Limb (tissue), 2 donors: ENCODE measurements at regions not wholly inside any gene's neighbourhood (a gene's known extent, or its start where the extent isn't known, plus 50 kb on each side); places are given as distances from the start of the nearest gene placed in this dataset.
A peak's percentile ranks its signal among the peaks of the same experiment; 100 is the strongest.
"Not testable (repeated sequence)": the region's sequence is repeated elsewhere in the genome, so short reads cannot be mapped to it uniquely, and the experiment has no call there.

Experiments used
- DNase-seq, 2 donors: peaks; one replicate each; pipeline ENCODE4 v3.0.0-alpha.2; 2016; ENCODE audit errors: extremely low spot score in 2 of 2

DNA sequence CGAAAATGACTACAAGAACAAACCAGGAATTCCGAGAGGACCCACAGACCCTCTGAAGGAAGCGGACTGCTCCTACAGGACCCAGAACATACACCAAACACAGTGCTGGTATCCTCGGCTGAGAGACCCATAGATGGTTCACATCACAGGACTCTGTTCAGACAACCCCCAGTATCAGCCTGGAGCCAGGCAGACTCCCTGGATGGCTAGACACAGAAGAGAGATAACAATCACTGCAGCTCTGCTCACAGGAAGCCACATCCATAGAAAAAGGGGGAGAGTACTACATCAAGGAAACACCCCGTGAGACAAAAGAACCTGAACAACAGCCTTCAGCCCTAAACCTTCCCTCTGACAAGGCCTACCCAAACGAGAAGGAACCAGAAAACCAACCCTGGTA lies 434.0 kb upstream of the NR5A2 start:
- DNase-seq: no peak

DNA sequence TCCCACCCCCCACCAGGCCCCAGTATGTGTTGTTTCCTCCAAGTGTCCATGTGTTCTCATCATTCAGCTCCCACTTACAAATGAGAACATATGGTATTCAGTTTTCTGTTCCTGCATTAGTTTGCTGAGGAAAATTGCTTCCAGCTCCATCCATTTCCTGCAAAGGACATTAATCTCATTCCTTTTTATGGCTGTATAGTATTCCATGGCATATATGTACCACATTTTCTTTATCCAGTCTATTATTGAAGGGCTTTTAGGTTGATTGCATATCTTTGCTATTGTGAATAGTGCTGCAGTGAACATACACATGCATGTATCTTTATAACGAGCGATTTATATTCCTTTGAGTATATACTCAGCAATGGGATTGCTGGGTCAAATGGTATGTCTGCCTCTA lies 431.1 kb upstream of the NR5A2 start:
- not testable (repeated sequence) for DNase-seq

DNA sequence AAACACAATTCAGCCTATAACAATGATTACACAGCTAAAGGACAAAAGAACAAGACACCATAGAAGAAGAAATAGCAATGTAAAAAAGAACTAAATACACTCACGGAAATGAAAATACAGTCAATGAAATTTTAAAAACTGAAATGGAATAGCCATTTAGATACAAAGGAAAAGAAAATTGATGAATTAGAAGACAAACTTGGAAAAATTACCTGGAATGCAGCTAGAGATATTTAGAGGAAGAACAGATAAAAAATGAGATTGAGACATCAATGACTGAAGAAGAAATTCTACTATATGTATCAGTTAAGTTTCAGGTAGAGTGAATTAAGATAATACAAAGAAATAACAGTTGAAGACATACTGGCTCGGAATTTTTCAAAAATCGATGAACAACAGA lies 430.4 kb upstream of the NR5A2 start:
- DNase-seq: no peak

DNA sequence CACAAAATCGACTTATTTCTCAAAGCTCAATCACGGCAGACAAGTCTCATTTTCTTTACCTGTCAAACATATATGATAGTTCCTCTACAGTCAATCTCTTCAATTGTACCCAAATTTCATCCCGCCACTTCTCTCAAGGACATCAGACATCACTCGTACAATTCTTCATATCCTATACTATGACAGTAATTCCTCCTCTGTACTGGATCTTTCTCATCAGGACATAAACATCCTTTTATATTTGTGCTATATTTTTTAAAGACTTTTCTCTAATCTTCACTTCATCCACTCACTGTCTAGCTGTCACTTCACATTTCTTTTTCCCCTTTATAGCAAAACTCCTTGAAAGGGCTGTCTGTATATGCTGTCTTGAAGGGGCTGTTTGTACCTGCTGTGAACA lies 419.1 kb upstream of the NR5A2 start:
- no peak for DNase-seq

DNA sequence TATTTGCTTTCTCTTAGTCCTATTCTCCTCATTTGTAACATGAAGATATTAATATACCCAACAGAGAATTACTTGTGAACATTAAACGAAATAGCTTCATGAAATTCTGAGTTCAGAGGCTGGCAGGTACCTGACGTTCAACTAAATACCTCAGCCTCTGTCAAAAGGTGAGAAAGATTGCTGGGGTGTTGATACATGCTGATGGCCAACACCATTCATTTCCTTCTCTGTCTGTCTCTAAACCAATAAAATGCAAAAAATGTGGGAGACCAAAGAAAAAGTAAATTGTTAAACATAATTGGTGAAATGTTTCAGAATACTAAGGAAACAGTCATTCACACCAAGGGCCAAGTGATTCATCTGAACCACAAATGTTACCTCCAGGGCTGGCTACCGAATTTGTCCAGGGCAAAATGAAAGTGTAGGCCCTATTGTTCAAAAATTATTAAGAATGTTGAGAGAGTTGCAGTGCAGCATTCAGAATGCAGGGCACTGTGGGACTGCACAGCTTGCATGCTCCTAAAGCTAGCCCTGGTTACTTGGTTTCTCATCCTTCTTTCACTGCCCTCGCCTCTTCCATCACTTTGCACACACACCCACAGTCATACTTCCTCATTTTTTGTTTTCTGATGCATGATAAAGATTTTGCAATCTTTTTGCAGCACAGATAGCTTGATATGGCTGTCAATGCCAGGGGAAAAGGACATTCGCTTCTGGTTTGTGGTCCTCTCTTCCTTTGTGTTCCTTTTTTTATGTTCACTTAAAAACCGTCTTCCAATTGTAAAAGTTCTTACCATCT lies 414.3 kb upstream of the NR5A2 start:
- DNase-seq: no peak

DNA sequence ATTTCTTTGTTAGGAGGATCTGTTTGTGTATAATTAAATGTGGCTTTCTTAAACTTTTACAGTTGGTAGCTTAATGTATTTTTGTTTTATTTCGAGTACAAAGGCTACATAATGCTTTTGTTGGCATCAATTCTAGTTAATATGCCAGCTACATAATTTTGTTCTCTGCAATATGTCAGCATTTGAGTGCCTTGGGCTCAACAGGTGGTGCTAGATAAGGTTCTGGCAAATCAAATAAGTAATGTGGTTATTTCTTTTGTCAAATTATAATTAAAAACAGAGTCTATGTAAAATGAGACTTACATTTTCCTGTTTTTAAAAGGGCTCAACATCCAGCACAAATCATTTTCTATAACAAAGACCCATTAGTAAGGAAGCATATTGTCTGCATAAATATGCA lies 410.6 kb upstream of the NR5A2 start:
- DNase-seq: no peak

DNA sequence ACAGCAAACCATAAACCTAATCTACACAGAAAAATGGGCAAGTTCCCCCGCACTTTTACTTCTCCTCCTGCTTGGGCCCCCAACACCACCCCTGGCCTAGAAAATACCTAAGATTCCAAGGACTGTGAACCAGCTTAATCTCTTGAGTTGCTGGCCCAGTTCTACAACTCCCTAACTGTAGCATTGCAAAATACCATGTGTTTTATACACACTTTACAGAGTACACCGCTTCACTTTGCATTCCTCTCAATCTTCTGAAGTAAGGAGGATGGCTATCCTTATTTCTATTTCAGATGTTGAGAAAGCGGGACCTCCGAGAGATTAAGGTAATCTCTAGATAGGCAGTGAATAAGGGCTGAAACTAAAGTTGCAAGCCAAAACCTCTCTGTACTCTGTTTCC lies 408.3 kb upstream of the NR5A2 start:
- no peak for DNase-seq

DNA sequence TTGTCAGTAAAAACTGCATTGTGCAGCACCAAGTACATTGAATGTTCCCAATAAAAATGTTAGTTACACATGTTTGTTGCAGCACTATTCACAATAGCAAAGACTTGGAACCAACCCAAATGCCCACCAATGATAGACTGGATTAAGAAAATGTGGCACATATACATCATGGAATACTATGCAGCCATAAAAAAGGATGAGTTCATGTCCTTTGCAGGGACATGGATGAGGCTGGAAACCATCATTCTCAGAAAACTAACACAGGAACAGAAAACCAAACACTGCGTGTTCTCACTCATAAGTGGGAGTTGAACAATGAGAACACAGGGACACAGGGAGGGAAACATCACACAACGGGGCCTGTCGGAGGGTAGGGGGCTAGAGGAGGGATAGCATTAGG lies 401.3 kb upstream of the NR5A2 start:
- not testable (repeated sequence) for DNase-seq

DNA sequence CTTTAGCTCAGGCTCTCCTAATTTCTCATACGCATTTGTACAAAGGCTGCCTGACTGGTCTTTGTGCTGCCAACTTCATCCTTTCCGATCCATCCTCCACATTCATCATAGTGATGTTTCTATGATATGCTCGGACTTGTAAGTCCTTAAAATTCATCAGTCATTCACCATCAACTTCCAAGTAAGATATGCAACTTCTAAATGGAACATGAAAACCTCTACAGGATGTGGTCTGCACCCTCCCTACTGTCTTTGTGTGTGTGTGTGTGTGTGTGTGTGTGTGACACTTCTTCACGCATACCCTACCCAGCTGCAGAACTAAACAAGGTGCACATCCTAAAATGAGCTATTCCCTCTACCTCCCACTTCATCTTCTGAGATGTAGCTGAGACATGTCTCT lies 397.9 kb upstream of the NR5A2 start:
- DNase-seq: no peak

DNA sequence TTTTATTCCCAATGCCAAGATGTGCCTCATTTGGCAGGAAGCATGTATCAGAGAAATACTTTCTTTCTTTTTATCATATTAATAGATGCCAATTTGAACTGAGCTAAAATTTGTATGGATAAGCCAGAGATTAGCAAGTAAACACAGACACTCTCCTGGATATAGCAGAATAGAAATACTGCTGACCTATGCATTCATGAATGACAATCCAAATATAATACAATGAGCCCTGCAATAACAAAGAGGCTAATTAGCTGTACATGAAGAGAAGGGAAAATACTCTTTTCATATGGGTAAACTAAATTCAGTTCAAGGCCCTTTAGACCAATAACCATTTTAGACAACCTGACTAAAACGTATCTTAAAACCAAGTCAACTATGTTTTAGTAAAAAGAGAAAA lies 388.1 kb upstream of the NR5A2 start:
- no peak for DNase-seq

DNA sequence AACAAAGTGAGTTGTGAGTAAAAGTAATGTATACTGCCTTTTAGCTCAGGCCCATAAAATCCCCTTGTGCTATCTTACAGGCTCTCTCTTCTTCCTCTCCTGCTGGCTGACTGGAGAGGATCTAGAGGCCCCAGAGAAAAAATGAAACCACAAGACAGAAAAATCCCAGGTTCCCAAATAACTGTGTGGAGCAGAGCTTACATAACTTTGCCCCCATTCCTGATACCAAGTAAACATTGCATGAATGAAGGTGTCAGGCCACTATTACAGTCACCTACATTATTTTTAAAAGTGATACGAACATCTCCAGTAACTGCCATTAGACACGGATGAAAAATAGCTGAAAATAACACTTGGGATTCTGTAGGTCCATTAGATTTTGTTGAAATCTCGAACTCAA lies 386.0 kb upstream of the NR5A2 start:
- DNase-seq: no peak

DNA sequence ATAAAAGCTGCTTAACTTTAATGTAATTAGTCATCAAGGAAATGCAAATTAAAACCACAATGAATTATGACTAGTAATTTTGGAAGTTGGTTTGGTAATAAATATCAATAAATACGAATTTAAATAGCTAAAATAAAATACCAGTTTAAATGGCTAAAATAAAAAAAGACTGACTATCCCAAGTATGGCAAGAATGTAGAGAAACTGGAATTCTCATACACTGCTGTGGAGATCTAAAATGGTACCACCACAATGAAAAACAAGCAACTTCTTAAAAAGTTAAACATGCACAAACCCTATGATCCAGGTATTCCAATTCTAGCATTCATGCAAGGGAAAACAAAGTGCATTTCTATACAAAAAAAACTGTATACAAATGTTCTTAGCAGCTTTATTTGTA lies 382.6 kb upstream of the NR5A2 start:
- DNase-seq: no peak

DNA sequence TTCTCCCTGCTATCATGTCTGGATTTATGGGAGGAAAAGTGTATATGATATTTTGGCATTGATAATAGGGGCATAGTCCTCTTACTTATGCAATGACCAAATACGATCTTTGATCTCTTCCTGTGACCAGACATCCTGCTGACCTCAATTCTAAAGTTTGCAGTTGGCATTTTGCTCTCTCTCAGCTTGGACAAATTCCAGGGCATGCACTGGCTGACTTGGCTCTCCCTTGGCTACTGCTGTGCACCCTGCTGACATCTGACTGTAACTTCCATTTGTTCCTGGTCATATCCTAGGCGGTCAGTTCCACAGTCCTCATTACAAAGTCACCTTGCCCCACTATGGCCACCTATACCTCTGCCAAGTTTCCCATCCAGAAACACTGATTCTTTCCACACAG lies 380.7 kb upstream of the NR5A2 start:
- no peak for DNase-seq

DNA sequence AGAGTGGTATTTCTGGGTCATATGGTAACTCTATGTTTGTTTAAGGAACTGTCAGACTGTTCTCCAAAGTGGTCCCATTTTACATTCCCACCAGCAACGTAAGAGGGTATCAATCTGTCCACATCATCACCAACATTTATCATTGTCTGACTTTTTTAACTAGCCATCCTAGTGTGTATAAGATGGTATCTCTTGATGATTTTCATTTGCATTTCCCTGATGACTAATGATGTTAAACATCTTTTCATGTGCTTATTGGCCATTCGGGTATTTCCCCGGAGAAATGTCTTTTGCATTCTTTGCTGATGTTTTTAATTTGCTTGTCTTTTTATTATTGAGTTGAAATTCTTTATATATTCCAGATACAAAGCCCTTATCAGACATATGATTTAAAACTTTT lies 370.1 kb upstream of the NR5A2 start:
- DNase-seq: no peak

DNA sequence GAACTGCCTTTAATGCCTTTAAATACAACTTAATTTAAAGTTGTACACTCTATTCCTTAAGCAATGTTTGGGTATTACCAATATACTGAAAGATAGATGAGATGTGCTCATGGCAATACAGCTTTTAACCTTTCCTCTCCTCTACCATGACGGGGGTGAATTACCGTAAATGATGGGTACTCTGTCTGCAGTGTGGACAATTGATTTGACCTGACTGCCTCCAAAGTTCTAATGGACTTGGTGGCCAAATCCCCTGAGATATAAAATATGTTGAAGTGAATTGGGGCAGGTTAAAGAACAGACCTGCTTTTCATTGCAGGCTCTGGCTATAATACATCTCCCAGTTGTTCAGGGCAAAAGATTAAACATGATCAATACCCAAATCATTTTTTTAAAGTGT lies 367.4 kb upstream of the NR5A2 start:
- no peak for DNase-seq

DNA sequence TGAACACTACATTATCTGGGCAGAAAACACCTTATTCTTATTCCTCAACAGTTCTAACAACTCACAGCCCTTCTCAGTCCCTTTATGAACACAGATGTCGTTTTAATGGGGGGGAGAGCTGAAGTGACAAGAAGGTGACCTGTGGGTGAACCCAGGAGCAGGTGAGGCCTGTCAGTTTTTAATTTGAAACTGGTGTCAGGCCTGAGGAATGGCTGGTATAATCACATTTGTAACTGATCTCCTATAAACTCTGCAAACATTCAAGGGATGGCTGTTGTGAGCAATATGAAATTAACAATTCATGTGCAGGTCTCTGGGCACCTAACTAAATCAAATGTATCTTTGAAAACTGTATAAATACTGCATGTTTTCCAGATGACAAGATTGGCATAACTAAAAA lies 362.1 kb upstream of the NR5A2 start:
- DNase-seq: no peak

DNA sequence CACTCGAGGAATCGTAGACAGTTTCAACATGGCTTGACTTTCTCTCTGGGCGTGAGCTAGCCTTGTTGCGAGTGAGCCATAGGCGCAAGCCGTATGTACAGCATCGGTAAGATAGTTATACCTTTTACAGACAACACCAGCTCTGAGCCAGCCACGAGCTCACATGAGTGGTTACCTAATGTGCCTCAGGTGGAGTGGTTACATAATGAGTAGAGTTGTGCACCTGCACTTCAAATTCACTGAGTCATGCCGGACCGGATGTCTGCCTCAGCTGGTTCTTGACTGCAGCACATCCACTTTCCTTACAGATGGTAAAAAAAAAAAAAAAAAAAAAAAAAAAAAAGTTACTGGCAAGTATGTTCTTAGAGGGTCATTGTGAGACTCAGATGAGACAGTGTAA lies 360.4 kb upstream of the NR5A2 start:
- DNase-seq: no peak

DNA sequence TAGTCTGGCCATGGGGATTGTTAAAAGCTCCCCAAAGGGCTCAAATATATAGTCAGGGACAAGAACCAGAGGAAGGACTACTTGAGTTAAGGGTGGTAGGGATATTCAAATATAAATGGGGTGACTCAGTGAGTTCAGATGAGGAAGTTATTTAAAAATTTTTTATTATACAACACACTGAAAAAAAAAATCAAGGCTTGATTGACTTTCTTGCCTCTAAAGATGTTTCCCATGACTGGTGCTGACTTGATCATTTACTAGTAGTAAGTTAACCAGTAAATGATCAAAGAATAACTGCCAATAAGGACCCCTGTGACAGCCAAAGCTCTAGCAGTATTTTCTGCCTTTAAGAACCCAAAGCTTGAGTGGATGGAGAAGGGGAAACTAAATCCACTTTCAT lies 357.6 kb upstream of the NR5A2 start:
- no peak for DNase-seq

DNA sequence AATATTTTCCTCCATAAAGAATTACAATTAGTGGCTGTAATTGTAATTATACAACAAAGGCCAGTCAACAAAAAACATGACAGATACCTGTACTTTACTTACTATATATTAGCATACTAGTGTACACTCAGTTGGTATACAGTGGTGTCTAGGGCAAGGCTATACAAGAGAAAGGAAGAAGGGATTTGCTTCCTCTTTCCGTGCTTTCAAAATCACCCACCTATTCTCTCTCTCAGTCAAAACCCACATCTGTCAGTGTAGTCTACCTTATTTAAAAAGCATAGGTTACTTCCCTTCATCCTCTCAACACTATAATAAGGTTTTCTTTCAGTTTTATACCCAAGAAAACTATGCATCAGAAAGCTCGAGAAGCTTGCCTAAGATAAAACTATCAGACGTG lies 355.8 kb upstream of the NR5A2 start:
- no peak for DNase-seq

DNA sequence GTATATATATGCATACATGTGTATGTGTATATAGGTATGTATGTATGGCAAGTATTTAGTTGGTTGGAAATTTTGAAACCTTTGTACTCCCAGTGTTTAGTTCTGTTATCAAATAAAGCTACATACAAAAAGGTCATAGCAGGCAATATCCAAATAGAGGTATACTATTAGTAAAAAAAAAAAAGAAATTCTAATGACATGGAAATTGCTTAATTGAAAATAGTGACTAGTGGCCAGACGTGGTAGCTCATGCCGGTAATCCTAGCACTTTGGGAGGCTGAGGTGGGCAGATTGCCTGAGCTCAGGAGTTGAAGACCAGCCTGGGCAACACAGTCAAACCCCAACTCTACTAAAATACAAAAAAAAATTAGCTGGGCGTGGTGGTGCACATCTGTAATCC lies 351.6 kb upstream of the NR5A2 start:
- DNase-seq: no peak

DNA sequence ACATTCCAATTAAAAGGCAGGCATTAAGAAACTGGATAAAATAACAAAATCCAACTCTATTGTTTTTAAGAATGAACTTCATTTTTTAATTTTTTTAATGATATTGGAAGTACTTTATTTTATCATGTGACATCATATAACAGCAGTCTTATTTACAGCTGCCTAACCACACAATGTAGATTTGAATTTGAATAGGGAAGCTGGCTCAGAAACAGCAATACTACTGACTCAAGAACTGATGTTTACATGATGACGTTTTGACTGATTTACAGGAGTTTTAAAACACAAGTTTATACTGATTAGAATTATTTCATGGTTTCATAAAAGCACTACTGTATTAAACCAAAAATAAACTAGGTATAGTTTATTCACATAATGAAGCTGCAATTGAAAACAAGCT lies 348.7 kb upstream of the NR5A2 start:
- no peak for DNase-seq

DNA sequence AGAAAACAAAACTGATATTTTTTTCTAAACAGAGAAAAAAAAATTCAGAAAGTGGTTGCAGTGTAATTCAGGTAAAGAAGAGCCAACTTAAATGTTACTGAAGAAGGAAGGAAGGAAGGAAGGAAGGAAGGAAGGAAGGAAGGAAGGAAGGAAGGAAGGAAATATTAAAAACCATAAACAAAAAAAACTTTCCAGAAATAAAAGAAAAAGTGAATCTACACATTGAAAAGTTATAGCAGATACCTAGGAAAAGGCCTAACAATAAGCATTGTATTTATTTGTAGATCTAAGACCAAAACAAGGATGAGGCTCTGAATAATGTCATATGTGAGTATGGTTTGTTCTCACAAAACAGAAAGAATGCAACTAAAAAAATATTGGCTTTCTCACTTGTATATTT lies 345.4 kb upstream of the NR5A2 start:
- DNase-seq: no peak

DNA sequence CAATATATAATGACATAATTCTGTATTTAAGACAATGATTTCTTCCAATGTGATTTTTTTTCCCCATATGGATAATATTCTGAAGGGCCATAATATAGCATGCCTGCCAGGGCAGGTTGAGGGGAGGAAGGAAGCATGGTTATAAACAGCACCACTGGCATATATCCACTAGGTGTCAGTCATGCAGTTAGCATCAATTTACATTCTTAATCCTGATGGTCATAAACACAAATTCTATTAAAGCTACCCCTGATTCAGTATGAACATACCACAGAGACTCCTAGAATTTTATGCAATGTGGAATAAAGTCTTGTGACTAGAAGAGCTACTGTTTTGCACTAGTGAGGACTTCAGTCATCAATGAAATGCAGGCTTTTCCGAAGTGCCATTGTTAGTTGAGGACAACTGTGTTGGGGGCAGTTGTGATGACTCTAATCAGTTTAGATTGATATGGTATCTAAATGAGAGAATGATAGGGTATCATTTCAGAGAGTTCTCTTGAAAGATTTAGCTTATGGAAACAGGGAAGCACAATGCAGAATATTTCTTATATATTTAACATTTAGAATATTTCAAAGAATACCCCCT lies 342.7 kb upstream of the NR5A2 start:
- peak; percentile 41 to 72 for DNase-seq

DNA sequence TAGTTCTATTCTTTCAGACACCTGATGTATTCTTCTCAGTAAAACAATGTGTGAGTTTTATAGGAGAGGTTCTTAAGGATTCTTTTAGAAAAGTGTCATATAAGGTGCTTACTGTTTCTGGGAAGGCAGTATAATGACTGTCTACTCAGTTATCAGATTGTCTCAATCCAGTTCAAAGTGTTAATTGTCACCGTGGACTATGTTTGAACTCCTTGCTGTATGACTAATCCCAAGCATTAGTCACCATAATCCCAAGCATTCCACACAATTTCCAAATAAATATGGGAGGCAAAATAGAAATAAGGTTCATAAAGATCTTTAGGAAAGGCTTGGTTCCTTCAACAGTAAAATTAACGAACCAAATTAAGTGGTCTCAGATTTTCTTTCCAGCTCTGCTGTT lies 342.1 kb upstream of the NR5A2 start:
- no peak for DNase-seq
